HG03521 (cell line): ENCODE measurements at regions not wholly inside any gene's neighbourhood (a gene's known extent, or its start where the extent isn't known, plus 50 kb on each side); places are given as distances from the start of the nearest gene placed in this dataset.
"Not testable (repeated sequence)": the region's sequence is repeated elsewhere in the genome, so short reads cannot be mapped to it uniquely, and the experiment has no call there.

Source experiments
- ATAC-seq: cut with Tn5 transposase; IDR thresholded peaks from one replicate; pipeline ENCODE4 v1.9.1; 2021; ENCODE audit warnings: mild to moderate bottlenecking, moderate library complexity; ENCODE audit not compliant: unreplicated experiment

- ATAC-seq = no peak
Observed at GRCh38 chr4:165548702-165549101, 169.9 kb downstream of the CPE start.

- no peak for ATAC-seq
Observed at GRCh38 chr4:165553221-165553810, 174.5 kb downstream of the CPE start.

GRCh38 chr4:165555302-165555701 lies 176.5 kb downstream of the CPE start:
- no peak for ATAC-seq

- ATAC-seq = no peak
Observed at GRCh38 chr4:165556383-165556782, 177.6 kb downstream of the CPE start.

- ATAC-seq = no peak
Observed at GRCh38 chr4:165560941-165561340, 182.1 kb downstream of the CPE start.

- no peak for ATAC-seq
Observed at GRCh38 chr4:165563851-165564250, 185.0 kb downstream of the CPE start.

GRCh38 chr4:165569031-165569430 lies 190.2 kb downstream of the CPE start:
- no peak for ATAC-seq

- ATAC-seq = not testable (repeated sequence)
Observed at GRCh38 chr4:165571476-165571875, 192.7 kb downstream of the CPE start.

GRCh38 chr4:165580351-165580905 lies 201.6 kb downstream of the CPE start:
- no peak for ATAC-seq

GRCh38 chr4:165583341-165583740 lies 204.5 kb downstream of the CPE start:
- ATAC-seq = no peak

GRCh38 chr4:165584916-165585315 lies 206.1 kb downstream of the CPE start:
- no peak for ATAC-seq

GRCh38 chr4:165588534-165589315 lies 209.9 kb downstream of the CPE start:
- ATAC-seq = no peak

- no peak for ATAC-seq
Observed at GRCh38 chr4:165592386-165592785, 213.6 kb downstream of the CPE start.

GRCh38 chr4:165597581-165598480 lies 219.0 kb downstream of the CPE start:
- ATAC-seq = no peak

- no peak for ATAC-seq
Observed at GRCh38 chr4:165600959-165601683, 222.3 kb downstream of the CPE start.

GRCh38 chr4:165602621-165603020 lies 223.8 kb downstream of the CPE start:
- ATAC-seq = no peak

GRCh38 chr4:165604181-165604580 lies 225.4 kb downstream of the CPE start:
- no peak for ATAC-seq

- ATAC-seq = no peak
Observed at GRCh38 chr4:165605811-165606210, 227.0 kb downstream of the CPE start.

GRCh38 chr4:165606465-165607205 lies 227.8 kb downstream of the CPE start:
- no peak for ATAC-seq

GRCh38 chr4:165609653-165610052 lies 230.8 kb downstream of the CPE start:
- ATAC-seq = no peak
